Heart right ventricle (tissue), 16 donors: ENCODE measurements at regions not wholly inside any gene's neighbourhood (a gene's known extent, or its start where the extent isn't known, plus 50 kb on each side); places are given as distances from the start of the nearest gene placed in this dataset.

ENCODE experiments used
- ATAC-seq, 8 donors: fragments of 200-7000 bp; cut with Tn5 transposase; one replicate each; pipeline ENCODE4 v1.9.1; 2020; ENCODE audit warnings: mild to moderate bottlenecking in 8 of 8, moderate library complexity in 8 of 8, moderate number of reproducible peaks in 1 of 8
- DNase-seq, 2 donors: peaks; one replicate each; pipeline ENCODE4 v3.0.0-alpha.2; 2020
- H3K27ac ChIP-seq, 10 donors: fragments of 200-600 bp; sonication (generic) in 2 of 10; one replicate each; pipeline versions ENCODE4 v1.5.0 to v1.8.0; 2020 to 2022; ENCODE audit warnings: mild to moderate bottlenecking in 3 of 10
- H3K27me3 ChIP-seq, 7 donors: fragments of 200-600 bp; one replicate each; pipeline ENCODE4 v1.8.0; 2021 to 2022; ENCODE audit warnings: mild to moderate bottlenecking in 2 of 7
- H3K36me3 ChIP-seq, 9 donors: fragments of 200-600 bp; sonication (generic) in 1 of 9; one replicate each; pipeline versions ENCODE4 v1.5.0 to v1.8.0; 2020 to 2022; ENCODE audit warnings: mild to moderate bottlenecking in 2 of 9
- H3K4me1 ChIP-seq, 9 donors: fragments of 200-600 bp; sonication (generic) in 1 of 9; one replicate each; pipeline versions ENCODE4 v1.5.0 to v1.8.0; 2020 to 2022; ENCODE audit warnings: mild to moderate bottlenecking in 4 of 9
- H3K4me3 ChIP-seq, 10 donors: fragments of 200-600 bp; sonication (generic) in 2 of 10; one replicate each; pipeline versions ENCODE4 v1.5.0 to v1.8.0; 2020 to 2022; ENCODE audit warnings: mild to moderate bottlenecking in 7 of 10, moderate library complexity in 2 of 10
- H3K9me3 ChIP-seq, 11 donors: fragments of 200-600 bp in 10 of 11; sonication (generic) in 2 of 11; one replicate each; pipeline versions ENCODE4 v1.5.0 to v1.8.0; 2013 to 2022; ENCODE audit warnings: mild to moderate bottlenecking in 2 of 11, control low read depth in 1 of 11, moderate library complexity in 1 of 11
- CTCF ChIP-seq, 9 donors: fragments of 200-600 bp; sonication (generic) in 2 of 9; IDR thresholded peaks; one replicate each; pipeline versions ENCODE4 v1.5.0 to v1.8.0; 2021 to 2022; ENCODE audit warnings: antibody characterized with exemption in 9 of 9, mild to moderate bottlenecking in 5 of 9, moderate library complexity in 1 of 9
- WGBS, 2 donors: extraction: QIAGEN DNeasy Blood & Tissue Kit; methylation state at CpG; one replicate each; pipeline ENCODE4 v1.1.7; 2013; ENCODE audit warnings: inconsistent platforms in 1 of 2; 5-methylcytosine and 5-hydroxymethylcytosine counted together
- intact Hi-C, 10 donors: fragments of 100-400 bp; cut with DNase I; formaldehyde crosslinking; loops; one replicate each; pipeline versions ENCODE4 v1.11.1 to v1.14.2; 2022
- donor health status: Arrhythmogenic right ventricular cardiomyopathy.
- donor health status: ischemic (EF 13 %, LVEDD 7.1; RV severe dilation, severe dysfunction).
- donor health status: healthy with polysubstance abuse.
- donor health status: DM: no; HTN: yes; CAD: no.
- donor health status: DM: no; HTN: no; CAD: no.
- donor health status: ischemic (EF 25% LVEDD 6.9; RV normal size, moderate dysfunction).
- donor health status: ischemic (EF 25% LVEDD 5.7; RV mildly dilated, moderate dysfunction).
- donor health status: healthy.
- donor health status: DM: yes; HTN: yes; CAD: no.
- donor health status: Ischemic cardiomyopathy.
- donor health status: ischemic (EF 35%, LVEDD 5.7; RV mildly dilated, moderate dysfunction).
- donor health status: nonischemic (EF 11% LVEDD 7.7; RV severe dilation, severe dysfunction).
- donor health status: DM: yes; HTN: yes; CAD: no.
- donor health status: PGD.
- donor health status: ischemic (EF 29% LVEDD 5.4; RV normal size, mild dysfunction).
- donor health status: nonischemic (EF 23%, LVEDD 6.1; RV moderate dilation, normal function).

GRCh38 chr1:229032375-229032774, 238.5 kb upstream of the RAB4A start:
- no peak overlapping the region for H3K4me3 ChIP-seq
- DNase-seq: no peak
- intact Hi-C loops: no loop called here
- H3K27me3 ChIP-seq: peaks cover 0 to 6% (median 0%) of the 10 kb centered on the region in 7 donors
- TF ChIP-seq CTCF (IDR thresholded peaks at IDR 0.05): no peak
- WGBS, 2 donors: 75 to 78% methylated on average over 1 of the region's 1 CpG
- no peaks in the 10 kb centered on the region for H3K36me3 ChIP-seq
- H3K9me3 ChIP-seq: no peaks in the 10 kb centered on the region
- peak in 5 of 8 donors; percentile 18 to 55 (median 28) for ATAC-seq
- peaks cover 0 to 68% (median 10%) of the 10 kb centered on the region in 9 donors for H3K4me1 ChIP-seq
- peak overlapping the region in 1 of 10 donors; percentile 34 for H3K27ac ChIP-seq

GRCh38 chr1:229033480-229033879, 237.4 kb upstream of the RAB4A start:
- Histone ChIP-seq H3K27me3 (peaks cover 0 to 13% (median 0%) of the 10 kb centered on the region in 7 donors), H3K4me3 (no peak overlapping the region), H3K4me1 (peaks cover 0 to 59% (median 10%) of the 10 kb centered on the region in 9 donors), H3K27ac (no peak overlapping the region), H3K36me3 (no peaks in the 10 kb centered on the region), H3K9me3 (no peaks in the 10 kb centered on the region)
- intact Hi-C loops: no loop called here
- 84 to 90% methylated on average over 4 of the region's 4 CpGs for WGBS, 2 donors
- no peak for TF ChIP-seq CTCF (IDR thresholded peaks at IDR 0.05)
- DNase-seq (no peak), ATAC-seq (no peak)

GRCh38 chr1:229034342-229034741, 236.6 kb upstream of the RAB4A start:
- Histone ChIP-seq H3K4me3 (no peak overlapping the region), H3K27me3 (peaks cover 0 to 13% (median 0%) of the 10 kb centered on the region in 7 donors), H3K9me3 (no peaks in the 10 kb centered on the region), H3K4me1 (peaks cover 0 to 52% (median 10%) of the 10 kb centered on the region in 9 donors), H3K27ac (no peak overlapping the region), H3K36me3 (no peaks in the 10 kb centered on the region)
- no peak for ATAC-seq
- 70 to 72% methylated on average over 3 of the region's 3 CpGs for WGBS, 2 donors
- DNase-seq: no peak
- TF ChIP-seq CTCF (IDR thresholded peaks at IDR 0.05): no peak
- intact Hi-C loops: no loop called here

GRCh38 chr1:229035054-229035747, 235.7 kb upstream of the RAB4A start:
- no peak for ATAC-seq
- intact Hi-C loops: no loop called here
- Histone ChIP-seq H3K27ac (peak overlapping the region in 1 of 10 donors; percentile 36), H3K27me3 (peaks cover 0 to 13% (median 0%) of the 10 kb centered on the region in 7 donors), H3K4me1 (peaks cover 0 to 44% (median 9%) of the 10 kb centered on the region in 9 donors), H3K9me3 (no peaks in the 10 kb centered on the region), H3K36me3 (no peaks in the 10 kb centered on the region), H3K4me3 (no peak overlapping the region)
- DNase-seq: no peak
- no peak for TF ChIP-seq CTCF (IDR thresholded peaks at IDR 0.05)
- WGBS, 2 donors: 88% methylated on average over 6 of the region's 6 CpGs
